HCEC 1CT (cell line): ENCODE measurements at regions not wholly inside any gene's neighbourhood (a gene's known extent, or its start where the extent isn't known, plus 50 kb on each side); places are given as distances from the start of the nearest gene placed in this dataset.

ENCODE experiments used
- DNase-seq: peaks from one replicate; pipeline ENCODE4 v3.0.0-alpha.2; 2017

DNA sequence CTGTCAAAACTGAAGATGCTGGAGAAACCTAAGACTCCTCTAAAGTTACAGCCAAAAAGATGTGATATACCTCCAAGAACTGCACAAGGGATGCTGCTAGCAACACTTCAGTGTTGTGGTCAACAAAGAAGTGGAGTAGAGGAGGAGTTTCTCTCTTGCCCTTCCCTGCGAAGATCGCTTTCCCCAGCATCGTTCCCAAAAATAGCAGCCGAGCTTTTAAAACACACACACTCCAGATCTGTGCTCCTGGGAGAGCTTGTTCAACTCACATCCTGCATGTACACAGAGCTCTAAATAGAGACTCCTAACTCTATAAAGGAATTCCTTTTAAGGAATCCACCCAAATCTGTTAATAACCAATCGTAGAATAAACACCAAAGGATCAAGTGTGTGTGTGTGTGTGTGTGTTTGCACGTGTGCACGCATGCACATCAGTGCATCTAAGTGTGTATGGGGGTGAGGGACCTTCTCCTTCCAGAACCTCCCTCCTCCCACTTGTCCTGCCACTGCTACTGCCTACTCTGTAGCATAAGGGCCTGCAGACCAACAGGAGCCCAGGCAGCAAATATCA lies 58.5 kb downstream of the PSMG1 start:
- DNase-seq, result no peak

DNA sequence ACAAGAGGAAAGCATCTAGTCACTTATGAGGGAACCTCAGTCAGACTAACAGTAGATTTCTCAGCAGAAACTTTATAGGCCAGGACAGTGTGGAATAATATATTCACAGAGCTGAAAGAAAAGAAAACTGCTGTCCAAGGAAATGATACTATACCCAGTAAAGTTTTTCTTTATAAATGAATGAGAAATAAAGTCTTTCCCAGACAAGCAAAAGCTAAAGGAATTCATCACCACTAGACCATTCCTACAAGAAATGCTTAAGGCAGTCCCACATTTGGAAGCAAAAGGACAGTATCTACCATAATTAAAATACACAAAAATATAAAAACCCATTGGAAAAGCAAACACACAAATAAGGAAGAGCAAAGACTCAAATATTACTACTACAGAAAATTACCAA lies 59.9 kb downstream of the PSMG1 start:
- no peak for DNase-seq

DNA sequence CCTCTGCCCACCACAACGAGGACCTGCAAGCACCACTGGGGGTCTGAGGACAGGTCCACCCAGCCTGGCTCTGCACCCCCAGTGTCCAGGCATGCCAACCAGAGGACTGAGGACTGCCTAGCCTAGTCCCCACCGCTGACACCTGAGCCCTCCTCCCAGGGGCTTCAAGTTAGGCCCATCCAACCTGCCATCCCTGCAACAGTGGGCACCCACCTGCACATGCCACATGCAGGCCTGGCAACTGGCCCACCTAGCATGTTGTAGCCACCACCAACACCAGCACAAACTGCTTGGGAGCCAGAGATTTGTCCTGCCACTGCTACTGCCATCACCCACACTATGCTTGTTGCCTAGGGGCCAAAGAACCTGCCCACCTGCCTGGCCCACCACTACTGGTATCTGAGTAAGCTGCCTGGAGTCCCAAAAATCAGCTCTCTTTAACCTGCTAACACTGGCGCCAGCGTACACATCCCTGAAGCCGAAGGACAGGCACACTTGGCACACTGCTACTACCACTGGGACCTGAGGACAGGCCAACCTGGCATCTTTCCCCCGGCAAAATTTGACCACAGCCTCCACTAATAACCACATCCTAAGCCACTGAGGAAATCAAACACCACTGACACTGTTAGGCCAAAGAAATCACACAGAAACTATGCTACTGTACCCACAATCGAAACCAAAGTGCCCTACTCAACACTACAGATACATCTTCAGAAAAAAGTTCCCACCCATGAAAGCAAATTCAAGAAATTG lies 61.5 kb downstream of the PSMG1 start:
- DNase-seq, result no peak

DNA sequence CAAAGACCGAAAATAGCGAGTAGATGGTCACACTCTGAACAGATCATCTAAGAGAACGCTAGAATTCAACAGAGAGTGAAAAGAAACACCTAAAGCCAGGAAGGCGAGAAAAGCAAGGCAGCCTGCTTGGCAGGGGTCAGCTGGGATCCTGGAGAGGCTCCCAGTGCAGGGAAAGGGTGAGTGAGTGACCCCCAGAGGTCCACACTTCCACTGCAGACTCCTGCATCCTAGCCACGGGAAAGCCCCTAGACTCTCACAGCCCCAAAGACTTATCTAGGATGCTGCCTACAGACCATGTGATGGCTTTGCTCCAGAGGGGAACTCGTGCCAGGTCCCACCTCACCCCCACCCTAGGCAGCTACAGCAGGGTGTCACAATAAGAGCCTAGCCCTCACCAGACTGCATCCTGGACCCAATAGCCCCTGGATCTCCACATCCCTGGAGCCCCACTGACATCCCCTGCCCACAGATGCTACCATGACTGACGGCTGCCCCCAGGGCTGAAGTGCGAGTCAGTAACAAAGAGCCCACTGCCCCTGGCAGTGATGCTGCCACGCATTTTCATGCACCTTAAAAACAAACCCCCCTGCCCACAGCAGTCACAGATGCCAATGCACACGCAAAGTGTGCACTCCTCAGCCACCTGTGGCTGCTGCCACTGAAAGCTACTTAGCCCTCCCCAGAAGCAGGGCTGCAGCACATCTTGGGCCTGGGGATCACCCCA lies 62.2 kb downstream of the PSMG1 start:
- DNase-seq, result no peak

DNA sequence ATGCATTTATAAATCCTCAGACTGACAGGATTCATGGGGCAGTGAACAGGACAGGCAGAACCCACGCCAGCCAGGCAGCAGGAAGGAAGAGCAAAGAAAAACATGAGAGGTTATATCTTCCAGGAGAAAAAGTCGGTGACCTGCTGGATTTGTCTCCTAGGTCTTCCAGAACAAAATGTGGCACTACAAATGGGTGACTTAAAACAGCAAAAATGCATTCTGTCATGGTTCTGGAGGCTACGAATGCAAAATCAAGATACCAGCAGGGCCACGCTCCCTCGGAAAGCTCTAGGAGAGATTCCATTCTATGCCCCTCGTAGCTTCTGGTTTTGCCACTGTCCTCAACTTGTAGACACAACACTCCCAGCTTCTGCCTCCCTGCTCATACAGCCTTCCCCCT lies 63.4 kb downstream of the PSMG1 start:
- no peak for DNase-seq

DNA sequence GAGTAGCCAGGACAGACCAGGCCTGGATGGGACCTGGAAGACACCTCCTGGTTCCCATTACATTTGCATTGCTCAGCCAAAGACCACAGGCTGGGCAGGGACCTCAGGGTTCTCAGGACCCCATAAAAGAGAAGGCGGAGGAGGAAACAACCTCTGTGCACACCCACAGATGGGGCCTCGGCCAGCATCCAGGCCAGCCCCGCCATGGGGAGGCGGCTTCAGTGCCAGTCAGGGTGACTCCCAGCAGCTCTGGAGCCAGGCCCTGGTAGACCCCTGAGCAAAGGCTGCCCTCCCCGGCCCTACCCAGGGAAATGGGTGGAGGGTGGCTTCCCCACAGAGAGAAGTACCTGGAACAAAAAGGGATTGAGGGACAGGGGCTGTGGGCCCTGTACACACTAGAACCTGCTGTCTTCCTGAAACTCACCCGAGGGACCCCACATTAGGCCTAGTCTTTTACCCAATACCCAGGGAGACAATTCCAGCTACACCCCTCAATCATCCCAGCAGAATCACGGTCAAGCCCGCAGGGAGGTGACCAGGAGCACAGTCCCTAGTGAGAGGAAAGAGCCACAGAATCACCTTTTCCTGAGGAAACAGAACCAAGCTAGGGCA lies 64.5 kb downstream of the PSMG1 start:
- DNase-seq, result no peak

DNA sequence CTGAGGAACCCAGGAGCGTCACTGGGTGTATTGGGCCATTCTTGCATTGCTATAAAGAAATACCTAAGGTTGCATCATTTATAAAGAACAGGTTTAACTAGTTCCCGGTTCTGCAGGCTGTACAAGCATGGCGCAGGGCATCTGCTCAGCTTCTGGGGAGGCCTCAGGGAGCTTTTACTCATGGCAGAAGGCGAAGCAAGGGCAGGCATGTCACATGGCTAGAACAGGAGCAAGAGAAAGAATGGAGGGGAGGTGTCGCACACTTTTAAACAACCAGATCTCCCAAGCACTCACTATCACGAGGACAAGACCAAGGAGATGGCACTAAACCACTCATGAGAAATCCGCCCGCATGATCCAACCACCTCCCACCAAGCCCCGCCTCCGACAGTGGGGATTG lies 65.2 kb downstream of the PSMG1 start:
- no peak for DNase-seq

DNA sequence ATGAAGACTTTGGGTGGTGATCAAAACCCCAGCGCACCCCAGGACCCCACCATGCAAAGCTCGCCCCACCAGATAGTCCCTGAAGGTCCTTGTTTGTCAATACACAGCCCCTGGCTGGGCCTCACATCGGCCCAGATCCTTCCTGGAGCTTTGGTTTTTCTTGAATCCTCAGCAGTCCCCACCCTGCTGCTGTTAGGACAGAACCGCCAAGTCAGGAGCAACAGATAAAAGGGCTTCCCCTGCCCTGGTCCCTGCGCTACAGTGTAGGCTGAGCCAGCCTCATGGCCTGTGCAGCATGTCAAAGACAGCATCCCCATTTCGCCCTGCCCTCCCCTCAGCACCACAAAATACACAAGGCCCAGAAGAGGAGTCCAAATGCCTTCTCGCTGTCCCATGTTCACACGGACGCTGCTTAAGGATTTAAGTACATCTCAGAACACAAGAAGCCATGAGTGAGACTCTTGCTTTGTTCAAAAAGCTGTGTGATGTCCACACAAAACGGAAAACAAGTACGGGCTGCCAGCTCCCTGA lies 65.7 kb downstream of the PSMG1 start:
- no peak for DNase-seq

DNA sequence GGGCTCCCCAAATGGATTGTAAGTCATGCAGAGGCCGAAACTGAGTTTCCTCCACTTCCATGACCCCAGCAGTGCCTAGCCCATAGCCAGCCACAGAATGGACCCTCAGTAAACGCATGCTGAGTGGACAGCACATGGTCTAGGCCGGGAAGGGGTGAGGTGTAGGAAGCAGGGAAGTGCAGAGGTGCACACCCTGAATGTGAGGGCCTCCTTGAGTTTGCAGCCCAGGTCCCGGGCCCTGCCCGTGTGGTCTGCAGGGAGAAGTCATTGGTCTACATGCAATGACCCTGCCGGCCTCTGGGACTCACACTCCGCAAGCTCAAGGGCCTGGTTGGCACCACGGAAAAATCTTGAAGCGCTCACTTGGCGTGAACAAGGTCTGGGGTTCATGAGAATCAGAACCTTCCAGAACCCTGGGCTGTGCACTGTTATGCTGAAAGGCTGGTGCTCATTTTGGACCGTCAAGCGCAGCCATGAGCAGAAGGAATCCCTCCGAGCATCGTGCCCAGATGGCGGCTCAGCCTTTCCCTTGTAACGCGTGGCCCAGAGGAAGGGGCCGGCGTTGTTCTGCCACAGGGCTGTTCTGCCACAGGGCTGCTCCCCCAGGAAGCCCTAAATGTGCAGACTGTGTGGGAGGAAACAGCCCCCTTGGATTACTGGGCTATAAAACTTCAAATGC lies 66.4 kb downstream of the PSMG1 start:
- no peak for DNase-seq

DNA sequence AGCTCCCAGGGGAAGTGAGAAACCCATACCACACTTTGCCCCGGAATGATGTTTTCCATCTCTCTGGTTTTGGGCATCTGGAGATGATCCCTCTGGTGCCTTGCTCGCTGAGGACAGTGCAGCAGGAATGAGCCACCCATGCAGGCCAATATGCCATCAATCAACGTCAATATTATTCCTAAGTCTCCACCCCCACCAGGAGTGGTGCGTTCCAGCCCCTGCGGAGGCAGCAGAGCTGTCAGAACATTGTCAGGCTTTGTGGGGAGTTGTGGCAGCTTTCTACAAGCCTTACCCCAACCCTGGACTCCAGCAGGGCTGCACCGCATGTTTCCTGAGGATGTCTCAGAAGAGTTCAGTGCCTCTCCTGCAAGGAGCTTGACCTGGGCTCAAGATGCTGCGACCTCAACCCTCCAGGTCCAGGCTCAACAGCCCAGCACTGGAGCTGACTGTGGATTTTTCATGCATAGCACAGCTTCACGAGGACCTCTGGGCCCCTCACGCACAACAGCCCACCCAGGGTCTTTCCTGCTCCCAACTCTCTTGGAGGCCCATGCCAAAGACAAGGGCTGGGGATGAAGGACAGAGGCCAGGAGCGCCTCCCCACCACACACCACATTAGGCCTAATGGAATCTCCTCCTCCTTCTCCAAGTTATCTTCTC lies 67.5 kb downstream of the PSMG1 start:
- DNase-seq, result no peak

DNA sequence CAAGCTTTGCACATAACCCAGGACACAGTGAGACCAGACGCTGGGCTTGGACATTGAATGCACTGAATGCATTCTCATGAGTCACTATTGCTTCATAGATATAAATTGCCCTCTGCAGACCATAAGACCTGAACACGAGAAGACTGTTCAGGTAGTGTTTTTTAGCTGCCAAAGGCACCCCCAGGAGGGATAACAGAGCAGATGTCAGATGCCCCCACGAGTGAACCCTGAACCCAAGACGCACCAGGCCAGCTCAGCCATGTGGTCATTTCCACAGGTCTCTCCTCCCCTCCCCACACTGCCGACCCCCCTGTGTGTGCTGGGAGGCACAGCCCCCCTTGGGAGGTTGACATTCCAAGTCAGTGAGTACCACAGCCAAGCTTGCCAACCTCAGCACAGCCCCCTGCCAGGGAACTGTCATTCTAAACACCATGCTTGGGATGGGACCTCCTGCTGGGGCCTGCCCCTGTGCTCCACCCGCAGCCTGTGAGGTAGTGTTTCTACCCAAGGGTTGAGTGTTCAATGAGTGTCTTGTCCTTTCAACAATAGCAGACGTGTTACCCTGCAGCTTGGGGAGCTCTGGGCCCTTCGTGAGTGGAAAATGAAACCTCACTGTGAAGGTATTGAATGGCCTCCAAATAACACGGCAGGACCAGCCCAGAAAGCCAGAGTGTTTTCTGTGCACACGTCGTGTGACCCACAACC lies 68.2 kb downstream of the PSMG1 start:
- peak; percentile 68 for DNase-seq

DNA sequence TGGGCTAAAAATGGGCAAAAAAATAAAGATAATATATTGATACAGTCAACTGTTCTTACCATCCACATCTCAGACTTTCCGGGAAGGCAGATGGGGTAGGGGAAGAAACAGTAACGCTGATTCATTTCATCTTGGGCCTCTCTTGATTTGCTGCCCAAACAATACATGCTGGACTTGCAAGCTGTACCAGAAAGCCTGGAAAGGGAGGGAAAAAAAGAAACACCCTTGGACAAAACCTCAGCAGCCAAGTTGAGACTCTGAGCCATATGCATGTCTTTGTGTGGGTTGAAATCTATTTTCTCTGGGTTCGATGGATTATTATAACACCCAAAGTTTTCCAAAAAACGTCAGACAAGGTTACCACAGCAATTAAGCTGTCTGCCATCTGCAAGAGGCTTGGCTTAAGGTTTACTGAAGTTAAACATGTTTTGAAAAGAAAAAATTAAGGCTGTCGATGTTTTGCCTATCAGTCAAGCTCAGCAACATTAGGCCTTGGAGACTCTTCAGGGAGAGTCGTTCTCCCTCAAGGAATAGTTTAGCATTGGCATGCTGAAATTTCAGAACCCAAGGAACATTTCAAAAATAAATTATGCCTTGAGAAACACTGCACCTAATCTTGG lies 71.2 kb downstream of the PSMG1 start:
- DNase-seq, result no peak

DNA sequence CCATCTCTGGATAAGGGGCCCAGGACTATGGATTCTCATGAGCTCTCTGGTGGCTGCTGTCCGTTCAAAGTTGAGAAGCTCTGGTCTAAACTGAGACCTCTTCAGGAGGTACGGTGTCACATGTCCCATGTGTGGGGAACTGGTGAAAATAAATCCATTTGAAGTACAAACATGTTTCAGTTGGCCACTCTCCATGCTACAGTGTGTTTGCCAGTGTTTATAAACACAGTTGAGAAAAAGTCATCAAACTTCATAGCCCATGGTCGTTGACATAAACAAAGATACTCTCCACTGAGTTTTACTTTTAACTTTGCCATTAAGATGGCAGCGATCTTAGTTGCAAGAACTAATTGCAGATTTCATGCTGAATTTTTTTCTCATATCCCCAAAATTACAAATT lies 72.8 kb downstream of the PSMG1 start:
- DNase-seq, result no peak

DNA sequence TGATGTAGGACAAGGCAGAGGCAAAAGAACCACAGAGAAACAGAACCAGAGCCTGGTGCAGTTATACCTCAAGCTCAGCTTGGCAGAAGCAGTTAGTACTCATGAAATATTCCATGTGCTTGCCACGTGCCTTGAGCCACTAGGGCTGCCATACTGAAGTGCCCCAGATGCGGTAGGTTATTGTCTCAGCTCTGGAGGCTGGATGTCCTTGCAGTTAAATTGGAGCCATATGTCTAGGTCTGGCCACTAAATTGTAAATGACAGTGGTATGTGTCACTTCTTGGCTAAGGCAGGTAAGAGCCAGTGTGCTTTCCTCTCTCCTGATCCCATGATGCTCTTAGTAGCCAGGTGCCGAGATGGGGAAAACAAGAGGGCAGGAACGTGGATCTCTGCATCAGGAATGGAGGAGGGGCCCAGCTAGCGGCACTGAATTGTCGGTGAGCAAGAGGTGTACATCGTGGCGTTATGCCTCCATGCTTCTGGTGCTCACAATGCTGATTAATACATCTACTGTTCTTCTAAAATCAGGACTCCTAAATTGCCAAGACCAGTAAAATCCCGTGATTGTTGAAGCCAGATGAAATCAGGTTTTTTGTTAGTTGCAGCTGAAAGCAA lies 73.5 kb downstream of the PSMG1 start:
- no peak for DNase-seq

DNA sequence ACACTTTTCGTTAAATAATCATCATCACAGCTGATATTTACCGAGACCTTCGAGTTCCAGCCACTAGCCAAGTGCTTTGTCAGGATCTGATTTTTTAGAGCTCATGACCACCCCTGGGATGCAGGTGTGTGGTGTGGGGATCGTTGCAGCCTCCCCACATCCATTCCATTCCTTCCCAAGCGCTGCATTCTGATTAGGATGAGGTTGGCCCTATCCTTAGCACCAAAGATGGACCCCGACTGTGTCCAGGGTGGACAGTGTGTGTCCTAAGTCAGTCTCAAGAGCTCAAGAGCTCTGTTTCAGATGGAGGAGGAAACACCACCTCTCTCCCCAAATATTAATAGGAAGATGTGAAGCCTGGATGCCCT lies 74.1 kb downstream of the PSMG1 start:
- no peak for DNase-seq

DNA sequence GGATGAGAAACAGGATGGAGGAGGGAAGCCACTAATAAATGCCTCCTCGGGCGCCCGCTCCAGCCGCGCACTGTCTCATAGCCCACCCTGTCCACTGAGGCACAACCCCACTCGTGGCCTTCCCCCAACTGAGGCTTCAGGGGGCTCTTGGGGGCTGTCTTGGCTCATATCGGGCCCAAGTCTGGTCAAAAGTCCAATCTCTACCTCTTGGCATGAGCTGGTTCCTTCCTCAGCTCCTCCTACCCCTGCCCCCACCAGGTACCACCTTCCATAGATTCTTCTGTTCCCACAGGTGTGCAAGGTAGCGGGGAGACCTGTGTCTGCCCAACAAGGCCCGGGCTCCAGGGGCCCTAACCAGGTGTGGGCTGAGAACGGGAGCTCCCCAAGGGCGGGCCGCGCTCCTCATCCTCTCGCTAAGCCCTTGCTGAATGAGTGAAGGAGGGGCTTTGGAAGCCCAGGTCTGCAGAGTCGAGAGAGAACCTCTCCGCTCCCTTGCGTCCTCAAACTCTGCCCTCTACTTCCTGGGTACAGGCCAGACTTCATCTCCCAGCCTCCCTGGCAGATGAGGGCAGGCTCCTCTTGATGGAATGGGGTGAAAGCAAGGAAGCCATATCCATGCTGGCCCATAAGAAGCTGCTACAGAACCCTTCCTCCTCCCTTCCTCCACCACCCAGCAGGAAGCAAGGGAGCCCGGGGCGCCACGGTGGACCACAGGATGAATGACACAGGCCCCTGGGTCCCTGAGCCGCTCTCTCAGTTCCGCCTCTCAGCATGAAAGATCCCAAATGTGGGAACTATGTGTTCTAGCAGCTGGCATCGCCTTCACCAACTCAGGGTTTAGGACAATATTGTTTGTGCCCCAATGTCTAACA lies 74.7 kb downstream of the PSMG1 start:
- DNase-seq, result no peak

DNA sequence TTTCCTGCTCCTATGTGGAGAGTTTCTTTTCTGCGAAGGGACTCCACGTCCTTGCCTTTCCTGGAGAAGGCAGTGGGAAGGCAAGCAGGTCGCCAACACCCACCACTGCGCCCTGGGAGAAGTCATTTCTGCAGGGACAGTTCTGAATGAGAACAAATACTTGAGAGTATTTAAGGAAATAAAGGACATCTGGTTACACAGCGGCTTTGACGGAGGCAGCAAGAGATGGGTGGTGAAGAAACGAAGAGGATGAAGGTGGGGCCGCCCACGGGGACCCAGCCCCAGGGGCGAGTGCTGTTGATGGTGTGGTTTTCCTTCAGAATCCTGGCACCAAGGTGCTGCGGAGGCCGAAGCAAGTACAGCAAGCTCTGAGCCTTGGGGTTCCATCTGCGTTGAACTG lies 75.5 kb downstream of the PSMG1 start:
- no peak for DNase-seq

DNA sequence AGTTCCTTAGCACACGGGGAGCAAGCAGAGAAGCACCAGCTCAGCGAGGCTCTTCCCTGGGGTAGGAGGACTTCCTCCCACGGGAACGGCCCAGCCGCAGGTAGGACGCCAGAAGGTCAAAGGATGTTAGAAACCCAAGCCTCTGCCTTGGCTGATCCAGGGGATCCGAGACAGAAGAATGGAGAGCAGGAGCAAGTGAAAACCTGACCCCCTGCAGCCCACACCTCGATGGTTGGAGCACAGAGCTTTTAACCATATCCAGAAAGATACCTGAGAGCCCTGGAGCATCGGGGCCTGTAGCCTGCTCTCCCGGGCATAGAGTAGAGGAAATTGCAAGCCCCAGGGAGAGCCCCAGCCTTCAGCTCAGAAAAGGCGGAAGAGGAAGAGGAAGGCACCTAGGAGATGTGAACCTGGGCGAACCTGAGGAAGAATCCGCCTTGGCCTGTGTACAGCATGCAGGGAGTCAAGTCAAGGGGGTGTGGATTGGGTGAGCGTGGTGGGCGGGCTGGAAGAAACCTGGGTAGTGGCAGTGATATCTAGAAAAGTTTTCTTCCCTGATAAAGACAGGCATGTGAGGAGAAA lies 76.3 kb downstream of the PSMG1 start:
- no peak for DNase-seq

DNA sequence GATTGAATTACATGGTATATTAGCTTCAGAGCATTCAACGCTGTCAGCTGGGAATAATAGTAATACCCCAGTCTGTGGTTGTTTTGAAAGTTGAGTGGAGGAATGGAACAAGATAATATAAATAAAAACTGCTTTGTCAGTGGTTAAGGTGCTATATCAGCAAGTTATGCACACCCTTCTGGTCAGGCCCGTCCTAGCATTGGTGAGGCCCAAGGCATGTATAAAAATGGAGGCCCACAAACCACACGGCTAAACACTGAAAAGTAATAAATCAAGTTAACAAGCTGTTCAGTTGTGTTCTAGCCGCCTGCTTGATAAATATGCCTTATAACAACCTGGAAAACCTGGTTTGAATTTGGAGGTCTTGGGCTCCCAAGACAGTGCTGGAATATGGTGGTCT lies 77.4 kb downstream of the PSMG1 start:
- DNase-seq, result no peak

DNA sequence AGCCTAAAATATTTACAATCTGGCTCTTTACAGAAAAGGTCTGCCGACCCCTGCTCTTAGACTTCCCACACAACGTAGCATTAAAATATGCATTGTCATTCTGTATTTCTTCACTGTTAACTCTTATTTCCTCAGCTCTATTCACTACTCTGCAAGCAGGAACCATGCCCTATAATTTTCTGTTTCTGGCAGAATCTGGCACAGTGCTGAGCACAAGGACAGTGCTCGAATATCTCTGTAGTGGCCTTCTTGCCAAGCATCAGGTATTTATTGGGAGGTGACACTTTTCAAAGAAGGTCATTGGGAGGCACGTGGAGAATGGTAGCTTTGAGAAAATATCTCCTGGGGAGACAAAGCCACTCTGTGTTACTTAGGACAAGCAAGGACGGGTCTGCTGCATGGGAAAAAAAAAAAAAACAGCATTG lies 77.9 kb downstream of the PSMG1 start:
- DNase-seq, result no peak
